GM12864 (cell line): ENCODE measurements at regions not wholly inside any gene's neighbourhood (a gene's known extent, or its start where the extent isn't known, plus 50 kb on each side); places are given as distances from the start of the nearest gene placed in this dataset.
"Not testable (repeated sequence)": the region's sequence is repeated elsewhere in the genome, so short reads cannot be mapped to it uniquely, and the experiment has no call there.

ENCODE experiments used
- DNase-seq: peaks from one replicate; pipeline ENCODE4 v3.0.0-alpha.2; 2011; ENCODE audit warnings: low read depth
- H3K4me3 ChIP-seq: 2 replicates; pipeline ENCODE4 v1.5.1; 2011; ENCODE audit warnings: mild to moderate bottlenecking, low read depth, low read length, control low read depth
- TF ChIP-seq, protein P1 (sequence below): IDR thresholded peaks from 2 replicates; pipeline ENCODE4 v1.5.1; 2011; ENCODE audit warnings: low read depth, mild to moderate bottlenecking, moderate library complexity, low read length, control low read depth, inconsistent platforms; ENCODE audit errors: missing control alignments

DNA sequence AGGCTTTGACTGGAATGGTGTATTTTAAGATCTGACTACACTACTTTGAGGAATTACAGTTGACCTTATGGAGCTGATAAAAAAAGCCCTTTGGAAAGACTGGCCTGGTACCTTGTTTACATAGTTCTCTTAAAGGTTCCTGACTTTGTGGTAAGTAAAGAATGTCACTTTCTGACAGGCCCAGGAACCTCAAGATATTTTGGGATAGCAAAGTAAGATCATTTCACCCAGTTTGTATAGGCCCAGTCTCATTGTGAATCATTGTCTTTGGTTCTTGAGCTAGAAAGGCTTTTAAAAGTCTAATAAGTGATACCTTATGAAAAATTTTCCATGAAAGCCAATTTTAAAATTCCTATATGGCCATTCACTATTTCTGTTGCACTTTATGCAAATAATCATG lies 316.3 kb upstream of the LRRTM4 start:
- TF ChIP-seq, protein P1, sequence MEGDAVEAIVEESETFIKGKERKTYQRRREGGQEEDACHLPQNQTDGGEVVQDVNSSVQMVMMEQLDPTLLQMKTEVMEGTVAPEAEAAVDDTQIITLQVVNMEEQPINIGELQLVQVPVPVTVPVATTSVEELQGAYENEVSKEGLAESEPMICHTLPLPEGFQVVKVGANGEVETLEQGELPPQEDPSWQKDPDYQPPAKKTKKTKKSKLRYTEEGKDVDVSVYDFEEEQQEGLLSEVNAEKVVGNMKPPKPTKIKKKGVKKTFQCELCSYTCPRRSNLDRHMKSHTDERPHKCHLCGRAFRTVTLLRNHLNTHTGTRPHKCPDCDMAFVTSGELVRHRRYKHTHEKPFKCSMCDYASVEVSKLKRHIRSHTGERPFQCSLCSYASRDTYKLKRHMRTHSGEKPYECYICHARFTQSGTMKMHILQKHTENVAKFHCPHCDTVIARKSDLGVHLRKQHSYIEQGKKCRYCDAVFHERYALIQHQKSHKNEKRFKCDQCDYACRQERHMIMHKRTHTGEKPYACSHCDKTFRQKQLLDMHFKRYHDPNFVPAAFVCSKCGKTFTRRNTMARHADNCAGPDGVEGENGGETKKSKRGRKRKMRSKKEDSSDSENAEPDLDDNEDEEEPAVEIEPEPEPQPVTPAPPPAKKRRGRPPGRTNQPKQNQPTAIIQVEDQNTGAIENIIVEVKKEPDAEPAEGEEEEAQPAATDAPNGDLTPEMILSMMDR: no peak
- no peak overlapping the region for H3K4me3 ChIP-seq
- DNase-seq: no peak

DNA sequence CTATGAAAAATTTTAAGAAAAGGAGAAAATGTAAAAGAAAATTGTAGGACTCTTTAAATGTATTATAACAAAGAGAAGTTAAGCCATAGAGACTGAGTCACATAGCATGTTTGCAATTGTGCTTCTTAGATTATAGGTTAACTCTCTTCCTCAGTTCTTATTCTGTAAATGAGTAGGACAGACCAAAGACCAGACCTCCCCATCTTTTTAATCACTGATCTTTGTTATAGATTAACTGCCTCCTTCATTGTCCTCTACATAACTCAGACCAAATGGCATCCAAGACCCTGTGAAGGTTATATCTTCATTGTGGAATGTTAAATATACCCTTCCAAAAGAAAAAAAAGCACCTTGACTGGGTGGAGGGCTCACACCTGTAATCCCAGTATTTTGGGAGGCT lies 316.9 kb upstream of the LRRTM4 start:
- no peak overlapping the region for H3K4me3 ChIP-seq
- TF ChIP-seq, protein P1: no peak
- DNase-seq: no peak

DNA sequence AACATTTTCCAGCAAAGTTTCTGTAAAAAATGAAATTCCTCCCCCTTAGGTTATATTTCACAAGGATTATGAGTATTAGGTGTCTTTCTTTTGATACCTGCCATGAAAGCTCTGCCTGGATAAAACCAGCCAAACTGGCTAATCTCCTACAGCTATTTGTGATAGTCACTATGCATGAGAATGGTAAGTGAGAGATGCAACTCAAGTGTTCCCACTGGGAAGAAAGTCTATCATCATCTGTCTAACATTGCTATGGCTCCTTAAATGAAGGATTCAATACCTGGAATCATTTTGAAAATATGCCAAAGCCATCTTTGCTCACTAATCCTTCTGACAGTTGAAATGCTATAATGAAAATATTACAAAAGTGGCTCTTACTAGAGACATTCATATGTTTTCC lies 339.9 kb upstream of the LRRTM4 start:
- TF ChIP-seq, protein P1: no peak
- H3K4me3 ChIP-seq: no peak overlapping the region
- DNase-seq: no peak

DNA sequence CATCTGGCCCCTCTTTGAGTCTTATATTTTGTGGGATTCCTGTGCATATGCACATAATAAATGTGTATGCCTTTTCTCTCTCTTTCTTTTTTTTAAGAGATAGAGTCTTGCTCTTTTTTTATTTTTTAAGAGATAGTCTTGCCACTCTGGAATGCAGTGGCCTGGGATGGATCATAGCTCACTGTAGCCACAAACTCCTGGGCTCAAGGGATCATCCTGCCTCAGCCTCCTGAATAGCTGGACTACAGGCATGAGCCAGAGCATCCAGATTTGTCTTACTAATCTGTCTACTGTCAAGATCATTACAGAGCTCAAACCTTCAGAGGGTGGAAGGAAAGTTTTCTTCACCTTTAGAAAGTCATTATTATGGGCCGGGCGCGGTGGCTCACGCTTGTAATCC lies 342.2 kb upstream of the LRRTM4 start:
- H3K4me3 ChIP-seq: no peak overlapping the region
- TF ChIP-seq, protein P1: no peak
- DNase-seq: no peak

DNA sequence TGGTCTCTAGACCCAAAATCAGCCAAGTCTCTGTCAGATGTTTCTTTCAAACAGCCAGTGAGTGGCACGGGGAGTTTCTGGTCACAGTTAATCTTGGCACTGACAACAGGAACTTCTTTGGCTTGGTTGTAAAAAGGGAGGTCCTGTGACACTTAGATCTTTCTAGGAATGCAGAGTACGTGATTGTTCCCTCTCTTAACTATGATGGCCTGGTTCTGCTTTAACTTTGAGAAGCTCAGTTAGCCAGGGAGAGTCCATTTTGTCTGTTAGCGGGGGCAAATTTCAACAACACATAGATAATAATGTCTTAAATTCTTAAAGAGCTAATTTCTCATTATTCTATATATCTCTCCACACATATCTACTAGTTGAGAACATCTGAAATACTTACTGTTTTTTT lies 344.5 kb upstream of the LRRTM4 start:
- TF ChIP-seq, protein P1: no peak
- no peak for DNase-seq
- H3K4me3 ChIP-seq: no peak overlapping the region

DNA sequence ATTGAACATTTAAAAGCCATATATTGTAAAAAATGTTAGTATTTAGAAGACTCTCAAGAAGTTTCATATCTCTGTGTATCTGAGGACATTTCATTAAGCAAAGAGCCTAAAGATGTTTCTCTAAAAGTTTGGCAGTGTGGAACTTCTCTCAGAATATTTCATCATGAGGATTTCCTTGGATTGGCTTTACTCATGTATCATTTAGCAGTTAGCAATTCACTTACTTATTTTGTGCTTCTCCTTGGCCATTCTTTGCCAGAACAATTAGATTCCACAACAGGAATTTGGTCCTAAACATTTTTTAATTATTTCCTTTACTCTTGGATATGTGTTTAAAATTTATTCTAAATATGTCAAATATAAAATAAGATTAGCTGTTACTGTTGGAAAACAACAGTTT lies 345.0 kb upstream of the LRRTM4 start:
- no peak overlapping the region for H3K4me3 ChIP-seq
- TF ChIP-seq, protein P1: no peak
- DNase-seq: no peak

DNA sequence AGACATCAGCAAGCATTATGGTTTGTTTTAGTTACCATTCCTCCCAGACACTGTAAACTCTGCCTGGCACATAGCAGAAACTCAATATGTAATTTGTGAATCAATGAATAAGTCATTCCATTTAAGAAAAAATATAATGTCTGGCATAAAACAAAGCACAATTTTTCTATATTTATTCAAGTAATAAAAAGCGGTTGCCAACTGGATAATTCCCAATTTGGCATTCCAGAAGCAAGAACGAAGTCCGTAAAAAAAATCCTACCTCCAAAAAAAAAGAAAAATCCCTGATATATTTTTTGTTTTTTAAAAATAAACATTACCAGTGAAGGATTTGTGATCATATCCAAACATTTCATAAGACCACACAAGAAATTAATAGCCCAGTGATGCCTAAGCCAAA lies 351.3 kb upstream of the LRRTM4 start:
- TF ChIP-seq, protein P1: no peak
- H3K4me3 ChIP-seq: no peak overlapping the region
- no peak for DNase-seq

DNA sequence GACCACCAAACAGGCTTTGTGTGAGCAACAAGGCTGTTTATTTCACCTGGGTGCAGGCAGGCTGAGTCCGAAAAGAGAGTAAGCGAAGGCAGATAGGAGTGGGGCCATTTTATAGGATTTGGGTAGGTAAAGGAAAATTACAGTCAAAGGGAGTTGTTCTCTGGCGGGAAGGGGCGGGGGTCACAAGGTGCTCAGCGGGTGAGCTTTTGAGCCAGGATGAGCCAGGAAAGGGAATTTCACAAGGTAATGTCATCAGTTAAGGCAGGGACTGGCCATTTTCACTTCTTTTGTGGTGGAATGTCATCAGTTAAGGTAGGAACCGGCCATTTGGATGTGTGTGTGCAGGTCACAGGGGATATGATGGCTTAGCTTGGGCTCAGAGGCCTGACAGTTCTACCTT lies 378.0 kb upstream of the LRRTM4 start:
- DNase-seq: not testable (repeated sequence)

More for the DNA sequence above, 378.0 kb upstream of the LRRTM4 start:
- not testable (repeated sequence) for H3K4me3 ChIP-seq
